Psoas muscle (tissue), 7 donors: ENCODE measurements at regions not wholly inside any gene's neighbourhood (a gene's known extent, or its start where the extent isn't known, plus 50 kb on each side); places are given as distances from the start of the nearest gene placed in this dataset.
"Not testable (repeated sequence)": the region's sequence is repeated elsewhere in the genome, so short reads cannot be mapped to it uniquely, and the experiment has no call there.

Source experiments
- ATAC-seq, 4 donors: fragments of 200-7000 bp; cut with Tn5 transposase; one replicate each; pipeline ENCODE4 v1.9.1; 2020; ENCODE audit warnings: moderate library complexity in 3 of 4, mild to moderate bottlenecking in 2 of 4
- DNase-seq, 2 donors: peaks; one replicate each; pipeline ENCODE4 v3.0.0-alpha.2; 2020
- H3K27ac ChIP-seq: fragments of 200-600 bp; one replicate; pipeline ENCODE4 v1.8.0; 2022
- H3K27me3 ChIP-seq, 3 donors: fragments of 200-600 bp in 1 of 3; one replicate each; pipeline versions ENCODE4 v1.6.1 to v1.8.0; 2013 to 2022; ENCODE audit warnings: low read length in 2 of 3, mild to moderate bottlenecking in 2 of 3, moderate library complexity in 1 of 3; ENCODE audit not compliant: insufficient read depth in 3 of 3
- H3K36me3 ChIP-seq, 2 donors: fragments of 200-600 bp in 1 of 2; one replicate each; pipeline versions ENCODE4 v1.6.1 to v1.8.0; 2013 to 2022; ENCODE audit warnings: low read depth in 1 of 2, mild to moderate bottlenecking in 1 of 2, moderate library complexity in 1 of 2; ENCODE audit not compliant: insufficient read depth in 1 of 2
- H3K4me1 ChIP-seq: fragments of 200-600 bp; one replicate; pipeline ENCODE4 v1.8.0; 2022
- H3K4me3 ChIP-seq: fragments of 200-600 bp; one replicate; pipeline ENCODE4 v1.8.0; 2022; ENCODE audit warnings: mild to moderate bottlenecking
- H3K9me3 ChIP-seq: fragments of 200-600 bp; one replicate; pipeline ENCODE4 v1.8.0; 2022
- CTCF ChIP-seq: fragments of 200-600 bp; IDR thresholded peaks from one replicate; pipeline ENCODE4 v1.8.0; 2022; ENCODE audit warnings: antibody characterized with exemption
- WGBS, 3 donors: extraction: QIAGEN DNeasy Blood & Tissue Kit; methylation state at CpG; one replicate each; pipeline versions ENCODE4 v1.1.6 to v1.1.7; 2013; 5-methylcytosine and 5-hydroxymethylcytosine counted together
- intact Hi-C, 2 donors: fragments of 100-400 bp; cut with DNase I; formaldehyde crosslinking; loops; one replicate each; pipeline versions ENCODE4 v1.11.0 to v1.14.2; 2022
- donor health status: healthy with polysubstance abuse.
- donor health status: DM: no; HTN: no; CAD: no; lungs with moderate emphysema.
- donor health status: Bipolar disorder and iron deficiency.
- donor health status: healthy.
- donor health status: DM: yes; HTN: yes; CAD: no.
- donor health status: DM: no; HTN: no; CAD: no.
- donor health status: DM: yes; HTN: yes; CAD: no.

GRCh38 chr5:42157215-42157614 is 232.1 kb downstream of the FBXO4 start:
- WGBS, 3 donors: 58 to 71% (median 66%) methylated on average over 3 of the region's 3 CpGs
- ATAC-seq: no peak
- intact Hi-C loops: no loop called here
- Histone ChIP-seq H3K9me3 (no peaks in the 10 kb centered on the region), H3K4me3 (no peak overlapping the region), H3K27me3 (no peaks in the 10 kb centered on the region), H3K36me3 (no peaks in the 10 kb centered on the region), H3K27ac (no peak overlapping the region), H3K4me1 (no peaks in the 10 kb centered on the region)
- DNase-seq: no peak
- TF ChIP-seq CTCF: no peak

DNA sequence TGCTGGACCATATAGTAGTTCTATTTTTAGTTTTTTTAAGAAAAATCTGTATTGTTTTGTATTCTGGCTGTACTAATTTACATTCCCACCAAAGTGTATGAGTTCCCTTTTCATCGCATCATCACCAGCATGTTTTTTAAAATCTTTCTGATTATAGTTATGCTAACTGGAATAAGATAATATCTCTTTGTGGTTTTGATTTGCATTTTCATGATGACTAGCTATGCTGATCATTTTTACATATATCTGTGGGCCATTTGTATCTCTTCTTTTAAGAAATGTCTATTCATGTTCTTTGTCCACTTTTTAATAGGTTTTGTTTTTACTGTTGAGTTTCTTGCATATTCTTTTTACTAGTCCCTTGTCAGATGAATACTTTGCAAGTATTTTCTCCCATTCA is 238.0 kb downstream of the FBXO4 start:
- 97 to 98% (median 98%) methylated on average over 1 of the region's 1 CpG for WGBS, 3 donors
- no peaks in the 10 kb centered on the region for H3K27me3 ChIP-seq
- DNase-seq (no peak), ATAC-seq (no peak)
- H3K4me1 ChIP-seq: no peaks in the 10 kb centered on the region
- H3K9me3 ChIP-seq: no peaks in the 10 kb centered on the region
- intact Hi-C loops: no loop called here
- no peaks in the 10 kb centered on the region for H3K36me3 ChIP-seq
- no peak overlapping the region for H3K4me3 ChIP-seq
- no peak for TF ChIP-seq CTCF
- no peak overlapping the region for H3K27ac ChIP-seq

GRCh38 chr5:42168091-42168670 is 243.1 kb downstream of the FBXO4 start:
- intact Hi-C loops: no loop called here
- Histone ChIP-seq H3K9me3 (no peaks in the 10 kb centered on the region), H3K4me3 (no peak overlapping the region), H3K4me1 (no peaks in the 10 kb centered on the region), H3K27ac (no peak overlapping the region), H3K36me3 (no peaks in the 10 kb centered on the region), H3K27me3 (no peaks in the 10 kb centered on the region)
- DNase-seq: no peak
- no peak for ATAC-seq
- WGBS, 3 donors: 20 to 46% (median 38%) methylated on average over 3 of the region's 3 CpGs
- no peak for TF ChIP-seq CTCF

GRCh38 chr5:42176118-42176517 is 247.1 kb upstream of the GHR start:
- intact Hi-C loops, H3K9me3 ChIP-seq, H3K27me3 ChIP-seq, H3K27ac ChIP-seq, H3K4me1 ChIP-seq, H3K4me3 ChIP-seq, H3K36me3 ChIP-seq: not testable (repeated sequence)
- DNase-seq (peak; percentile 12 to 56), ATAC-seq (peak in 2 of 4 donors; percentile 19 to 45)
- 62 to 80% (median 62%) methylated on average over 3 of the region's 3 CpGs for WGBS, 3 donors

GRCh38 chr5:42179843-42180242 is 243.4 kb upstream of the GHR start:
- H3K36me3 ChIP-seq, H3K4me3 ChIP-seq, H3K27me3 ChIP-seq, ATAC-seq, H3K4me1 ChIP-seq, H3K27ac ChIP-seq, intact Hi-C loops, H3K9me3 ChIP-seq, DNase-seq: not testable (repeated sequence)
- WGBS, 3 donors: 0 to 31% (median 5%) methylated on average over 1 of the region's 1 CpG

DNA sequence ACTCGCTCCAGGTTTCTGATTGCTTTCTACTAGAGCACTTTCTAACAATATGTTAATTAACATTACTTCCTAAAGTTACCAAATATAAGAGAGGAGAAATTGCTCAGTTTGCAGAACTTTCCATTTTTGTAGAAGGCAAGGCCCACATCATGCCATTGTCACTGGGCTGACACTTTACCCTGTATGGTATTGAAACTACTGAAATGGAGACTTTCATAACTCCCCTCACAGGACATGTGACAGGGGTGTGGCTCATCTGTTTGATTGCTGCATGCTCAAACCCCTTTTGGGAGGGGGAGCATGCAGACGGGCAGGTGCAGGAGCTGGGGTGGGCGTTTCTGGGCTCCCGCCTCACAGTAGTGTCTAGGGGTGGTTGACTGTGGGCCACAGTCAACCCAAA is 206.3 kb upstream of the GHR start:
- no peak overlapping the region for H3K27ac ChIP-seq
- intact Hi-C loops: no loop called here
- H3K27me3 ChIP-seq: peaks cover 0 to 2% (median 0%) of the 10 kb centered on the region in 3 donors
- no peaks in the 10 kb centered on the region for H3K9me3 ChIP-seq
- TF ChIP-seq CTCF: no peak
- WGBS, 3 donors: 67 to 82% (median 81%) methylated on average over 4 of the region's 4 CpGs
- no peak overlapping the region for H3K4me3 ChIP-seq
- DNase-seq (no peak), ATAC-seq (no peak)
- no peaks in the 10 kb centered on the region for H3K4me1 ChIP-seq
- H3K36me3 ChIP-seq: no peaks in the 10 kb centered on the region
